MG63 (cell line): ENCODE measurements at regions not wholly inside any gene's neighbourhood (a gene's known extent, or its start where the extent isn't known, plus 50 kb on each side); places are given as distances from the start of the nearest gene placed in this dataset.

Experiments used
- DNase-seq: peaks from one replicate; pipeline ENCODE4 v3.0.0-alpha.2; 2020
- H3K27me3 ChIP-seq: fragments of 250-450 bp; sonication (Bioruptor Pico); 2 replicates; pipeline ENCODE4 v1.5.1; 2020; ENCODE audit warnings: mild to moderate bottlenecking, moderate library complexity
- H3K36me3 ChIP-seq: fragments of 250-450 bp; sonication (Bioruptor Pico); 2 replicates; pipeline ENCODE4 v1.5.1; 2020; ENCODE audit warnings: mild to moderate bottlenecking, moderate library complexity
- H3K4me3 ChIP-seq: fragments of 250-450 bp; sonication (Bioruptor Pico); 2 replicates; pipeline ENCODE4 v1.5.1; 2020; ENCODE audit warnings: mild to moderate bottlenecking, moderate library complexity
- H3K9me3 ChIP-seq: fragments of 250-450 bp; sonication (Bioruptor Pico); 2 replicates; pipeline ENCODE4 v1.5.1; 2020; ENCODE audit warnings: mild to moderate bottlenecking, moderate library complexity

- DNase-seq = no peak
- Histone ChIP-seq H3K9me3 (no peaks in the 10 kb centered on the region), H3K4me3 (no peak overlapping the region), H3K36me3 (no peaks in the 10 kb centered on the region), H3K27me3 (no peaks in the 10 kb centered on the region)
These were observed 272.2 kb upstream of the ID2 start for GRCh38 chr2:8409461-8410260.

GRCh38 chr2:8412082-8412481 is 269.8 kb upstream of the ID2 start:
- no peaks in the 10 kb centered on the region for H3K9me3 ChIP-seq
- H3K27me3 ChIP-seq = no peaks in the 10 kb centered on the region
- no peak for DNase-seq
- H3K36me3 ChIP-seq = no peaks in the 10 kb centered on the region
- H3K4me3 ChIP-seq = no peak overlapping the region

- Histone ChIP-seq H3K4me3 (no peak overlapping the region), H3K36me3 (no peaks in the 10 kb centered on the region)
These were observed 269.3 kb upstream of the ID2 start for GRCh38 chr2:8412586-8412985.

GRCh38 chr2:8413589-8414135 is 268.2 kb upstream of the ID2 start:
- no peak for DNase-seq
- H3K27me3 ChIP-seq = no peaks in the 10 kb centered on the region
- H3K9me3 ChIP-seq = no peaks in the 10 kb centered on the region
- H3K36me3 ChIP-seq = no peaks in the 10 kb centered on the region
- no peak overlapping the region for H3K4me3 ChIP-seq

More at GRCh38 chr2:8412586-8412985, 269.3 kb upstream of the ID2 start:
- Histone ChIP-seq H3K9me3 (no peaks in the 10 kb centered on the region), H3K27me3 (no peaks in the 10 kb centered on the region)
- DNase-seq = no peak

- H3K9me3 ChIP-seq = no peaks in the 10 kb centered on the region
- no peak overlapping the region for H3K4me3 ChIP-seq
- DNase-seq = no peak
- H3K36me3 ChIP-seq = no peaks in the 10 kb centered on the region
- H3K27me3 ChIP-seq = no peaks in the 10 kb centered on the region
These were observed 266.6 kb upstream of the ID2 start for GRCh38 chr2:8414946-8415879.

GRCh38 chr2:8416001-8416571 is 265.8 kb upstream of the ID2 start:
- no peaks in the 10 kb centered on the region for H3K27me3 ChIP-seq
- H3K4me3 ChIP-seq = no peak overlapping the region
- H3K36me3 ChIP-seq = no peaks in the 10 kb centered on the region
- no peak for DNase-seq
- no peaks in the 10 kb centered on the region for H3K9me3 ChIP-seq

- Histone ChIP-seq H3K27me3 (no peaks in the 10 kb centered on the region), H3K4me3 (no peak overlapping the region), H3K36me3 (no peaks in the 10 kb centered on the region), H3K9me3 (no peaks in the 10 kb centered on the region)
- no peak for DNase-seq
These were observed 264.7 kb upstream of the ID2 start for GRCh38 chr2:8416849-8417832.

GRCh38 chr2:8418721-8419120 is 263.1 kb upstream of the ID2 start:
- Histone ChIP-seq H3K4me3 (no peak overlapping the region), H3K27me3 (no peaks in the 10 kb centered on the region), H3K36me3 (no peaks in the 10 kb centered on the region), H3K9me3 (no peaks in the 10 kb centered on the region)
- DNase-seq = no peak

- no peak overlapping the region for H3K4me3 ChIP-seq
- no peaks in the 10 kb centered on the region for H3K9me3 ChIP-seq
- no peaks in the 10 kb centered on the region for H3K36me3 ChIP-seq
- H3K27me3 ChIP-seq = no peaks in the 10 kb centered on the region
- no peak for DNase-seq
These were observed 260.0 kb upstream of the ID2 start for GRCh38 chr2:8421658-8422449.

GRCh38 chr2:8422450-8422800 is 259.4 kb upstream of the ID2 start:
- Histone ChIP-seq H3K4me3 (no peak overlapping the region), H3K9me3 (no peaks in the 10 kb centered on the region), H3K36me3 (no peaks in the 10 kb centered on the region), H3K27me3 (no peaks in the 10 kb centered on the region)
- no peak for DNase-seq

- Histone ChIP-seq H3K36me3 (no peaks in the 10 kb centered on the region), H3K9me3 (no peaks in the 10 kb centered on the region), H3K4me3 (no peak overlapping the region), H3K27me3 (no peaks in the 10 kb centered on the region)
- DNase-seq = no peak
These were observed 256.6 kb upstream of the ID2 start for GRCh38 chr2:8424997-8425900.

- no peaks in the 10 kb centered on the region for H3K36me3 ChIP-seq
- H3K9me3 ChIP-seq = no peaks in the 10 kb centered on the region
- no peaks in the 10 kb centered on the region for H3K27me3 ChIP-seq
- no peak overlapping the region for H3K4me3 ChIP-seq
- no peak for DNase-seq
These were observed 255.3 kb upstream of the ID2 start for GRCh38 chr2:8426550-8426949.

- H3K9me3 ChIP-seq = no peaks in the 10 kb centered on the region
- H3K27me3 ChIP-seq = no peaks in the 10 kb centered on the region
- no peak for DNase-seq
- H3K36me3 ChIP-seq = no peaks in the 10 kb centered on the region
- H3K4me3 ChIP-seq = no peak overlapping the region
These were observed 254.6 kb upstream of the ID2 start for GRCh38 chr2:8427211-8427610.

GRCh38 chr2:8430628-8431027 is 251.2 kb upstream of the ID2 start:
- no peak overlapping the region for H3K4me3 ChIP-seq
- no peak for DNase-seq
- no peaks in the 10 kb centered on the region for H3K36me3 ChIP-seq
- H3K9me3 ChIP-seq = no peaks in the 10 kb centered on the region
- no peaks in the 10 kb centered on the region for H3K27me3 ChIP-seq
